Activated CD4-positive, alpha-beta T cell treated with anti-CD3 and anti-CD28 coated beads, Interleukin-2, amount 10 ng/mL, durations not matched to agents 7 days and 5 days (primary cell): ENCODE measurements at regions not wholly inside any gene's neighbourhood (a gene's known extent, or its start where the extent isn't known, plus 50 kb on each side); places are given as distances from the start of the nearest gene placed in this dataset.
"Not testable (repeated sequence)": the region's sequence is repeated elsewhere in the genome, so short reads cannot be mapped to it uniquely, and the experiment has no call there.

Experiments
- CTCF ChIA-PET: fragments of 350-600 bp; sonication (Branson Sonifier 250); formaldehyde crosslinking; loops from one replicate; lab custom pipeline; 2021; ENCODE audit warnings: antibody characterized with exemption; lab: Charles Lee
- POLR2A ChIA-PET: fragments of 350-600 bp; sonication (Branson Sonifier 250); formaldehyde crosslinking; loops from one replicate; lab custom pipeline; 2021; ENCODE audit warnings: antibody characterized with exemption; lab: Charles Lee
- DNase-seq: peaks from one replicate; pipeline ENCODE4 v3.0.0-alpha.2; 2020
- H3K27ac Mint-ChIP-seq: one replicate; pipeline ENCODE4 v1.8.0; 2021; ENCODE audit warnings: mild to moderate bottlenecking, moderate library complexity, mixed read lengths
- H3K27me3 Mint-ChIP-seq: one replicate; pipeline ENCODE4 v1.8.0; 2021; ENCODE audit warnings: mixed read lengths
- H3K36me3 Mint-ChIP-seq: one replicate; pipeline ENCODE4 v1.8.0; 2021; ENCODE audit warnings: low read depth, mixed read lengths
- H3K4me1 Mint-ChIP-seq: one replicate; pipeline ENCODE4 v1.8.0; 2021; ENCODE audit warnings: mixed read lengths
- H3K4me3 Mint-ChIP-seq: one replicate; pipeline ENCODE4 v1.8.0; 2021; ENCODE audit warnings: mild to moderate bottlenecking, moderate library complexity, mixed read lengths
- H3K9me3 Mint-ChIP-seq: one replicate; pipeline ENCODE4 v1.8.0; 2021; ENCODE audit warnings: mixed read lengths

DNA sequence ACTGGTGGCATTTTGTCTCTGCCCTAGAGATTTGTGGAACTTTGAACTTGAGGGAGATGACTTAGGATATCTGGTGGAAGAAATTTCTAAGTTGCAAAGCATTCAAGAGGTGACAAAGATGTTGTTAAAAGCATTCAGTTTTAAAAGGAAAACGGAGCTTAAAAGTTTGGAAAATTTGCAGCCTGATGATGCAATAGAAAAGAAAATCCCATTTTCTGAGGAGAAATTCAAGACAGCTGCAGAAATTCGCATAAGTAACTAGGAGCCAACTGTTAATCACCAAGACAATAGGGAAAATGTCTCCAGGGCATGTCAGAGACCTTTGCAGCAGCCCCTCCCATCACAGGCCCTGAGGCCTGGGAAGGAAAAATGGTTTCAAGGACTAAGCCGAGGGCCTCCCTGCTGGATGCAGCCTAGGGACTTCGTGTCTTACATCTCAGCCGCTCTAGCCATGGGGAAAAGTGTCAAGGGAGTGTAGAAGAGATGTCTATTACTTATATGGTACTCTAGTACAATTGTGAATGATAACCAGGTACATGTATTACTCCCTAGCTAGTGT, 663.0 kb upstream of the CBLB start:
- H3K27me3 Mint-ChIP-seq, POLR2A ChIA-PET, DNase-seq, H3K27ac Mint-ChIP-seq, H3K4me3 Mint-ChIP-seq, CTCF ChIA-PET: not testable (repeated sequence)
- H3K9me3 Mint-ChIP-seq, result peaks cover 26% of the 10 kb centered on the region
- H3K36me3 Mint-ChIP-seq, result peaks cover 17% of the 10 kb centered on the region
- H3K4me1 Mint-ChIP-seq, result peaks cover 18% of the 10 kb centered on the region

DNA sequence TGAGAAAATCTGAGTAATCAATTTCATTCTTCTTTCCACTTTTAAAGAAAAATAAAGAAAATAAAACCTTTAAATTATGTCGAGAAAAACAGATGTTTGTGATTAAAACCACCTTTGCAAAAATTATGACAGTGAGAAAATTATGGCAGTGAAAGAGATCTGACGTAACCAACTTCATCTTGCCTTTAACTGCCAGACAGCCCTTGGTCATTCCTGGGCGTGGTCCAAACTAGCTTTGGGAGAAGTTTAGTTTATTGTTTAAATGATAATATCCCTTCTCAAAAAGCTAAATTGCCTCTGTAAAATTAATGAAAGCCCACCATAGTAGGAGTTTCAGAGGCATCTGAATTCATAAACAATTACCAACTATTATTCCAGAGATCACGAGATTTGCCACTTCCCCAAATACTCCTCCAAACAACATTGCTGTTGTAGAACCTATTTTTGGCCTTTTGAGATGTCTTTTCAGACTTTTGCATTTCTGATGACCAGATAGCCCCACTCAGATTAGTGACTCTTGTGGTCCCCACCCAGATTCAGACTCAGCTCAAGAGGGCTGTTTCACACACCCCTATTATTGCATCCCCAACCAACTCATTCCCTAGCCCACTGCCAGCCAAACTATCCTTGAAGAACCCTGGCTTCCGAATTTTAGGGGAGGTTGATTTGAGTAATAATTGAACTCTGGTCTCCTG, 664.4 kb upstream of the CBLB start:
- Mint-ChIP-seq H3K36me3 (peaks cover 17% of the 10 kb centered on the region), H3K27me3 (no peaks in the 10 kb centered on the region), H3K4me3 (no peak overlapping the region), H3K27ac (peak overlapping the region; percentile 4), H3K4me1 (peaks cover 18% of the 10 kb centered on the region), H3K9me3 (peaks cover 27% of the 10 kb centered on the region)
- CTCF ChIA-PET, result interaction anchor here (1.1 kb wide), 1 partner anchor 14 kb away, joined by 3 read pairs; no protein-coding TSS in a partner anchor
- POLR2A ChIA-PET, result no interaction called here
- no peak for DNase-seq

GRCh38 chr3:106533788-106534160, 665.0 kb upstream of the CBLB start:
- peak overlapping the region; percentile 47 for H3K27ac Mint-ChIP-seq
- H3K4me1 Mint-ChIP-seq, result peaks cover 16% of the 10 kb centered on the region
- peaks cover 29% of the 10 kb centered on the region for H3K9me3 Mint-ChIP-seq
- ChIA-PET CTCF (interaction anchor here (1.1 kb wide), 1 partner anchor 14 kb away, joined by 3 read pairs; no protein-coding TSS in a partner anchor), POLR2A (no interaction called here)
- H3K4me3 Mint-ChIP-seq, result no peak overlapping the region
- DNase-seq, result no peak
- peaks cover 17% of the 10 kb centered on the region for H3K36me3 Mint-ChIP-seq
- no peaks in the 10 kb centered on the region for H3K27me3 Mint-ChIP-seq

DNA sequence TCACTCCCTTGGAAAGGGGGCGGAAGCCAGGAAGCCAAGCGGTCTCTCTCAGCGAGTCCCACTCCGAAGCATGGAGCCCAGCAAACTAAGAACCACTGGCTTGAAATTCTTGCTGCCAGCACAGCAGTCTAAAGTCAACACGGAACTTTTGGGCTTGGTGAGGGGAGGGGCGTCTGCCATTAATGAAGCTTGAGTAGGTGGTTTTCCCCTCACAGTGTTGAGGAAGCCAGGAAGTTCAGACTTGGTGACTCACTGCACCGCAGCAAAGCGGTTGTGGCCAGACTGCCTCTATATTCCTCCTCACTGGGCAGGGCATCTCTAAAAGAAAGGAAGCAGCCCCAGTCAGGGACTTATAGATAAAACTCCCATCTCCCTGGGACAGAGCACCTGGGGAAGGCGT, 665.4 kb upstream of the CBLB start:
- CTCF ChIA-PET, result interaction anchor here (1.1 kb wide), 1 partner anchor 13 kb away, joined by 3 read pairs; no protein-coding TSS in a partner anchor
- Mint-ChIP-seq H3K4me1 (peaks cover 16% of the 10 kb centered on the region), H3K27ac (no peak overlapping the region), H3K4me3 (no peak overlapping the region), H3K36me3 (peaks cover 17% of the 10 kb centered on the region), H3K27me3 (no peaks in the 10 kb centered on the region), H3K9me3 (peaks cover 29% of the 10 kb centered on the region)
- DNase-seq, result peak; percentile 38
- POLR2A ChIA-PET, result no interaction called here

DNA sequence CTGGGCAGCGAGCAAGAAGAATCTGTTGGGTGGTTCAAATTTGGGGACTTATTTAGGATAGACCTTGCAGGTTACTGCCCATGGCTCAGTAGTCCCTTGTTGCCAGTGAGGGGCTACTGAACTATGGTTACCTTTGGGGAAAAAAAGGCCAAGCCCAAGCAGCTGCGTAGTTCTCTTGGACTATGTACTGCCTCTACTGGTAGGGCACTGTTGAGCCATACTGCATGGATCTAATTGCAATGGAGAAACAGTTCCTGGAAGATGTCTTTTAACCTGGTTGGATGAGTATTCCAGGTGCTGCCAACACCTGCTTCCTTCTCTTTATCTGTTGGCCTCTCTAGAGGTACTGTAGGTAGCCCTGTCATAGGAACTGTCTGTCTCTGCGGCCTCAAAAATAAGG, 671.9 kb upstream of the CBLB start:
- no peaks in the 10 kb centered on the region for H3K27me3 Mint-ChIP-seq
- POLR2A ChIA-PET, result no interaction called here
- no peaks in the 10 kb centered on the region for H3K4me1 Mint-ChIP-seq
- no peaks in the 10 kb centered on the region for H3K36me3 Mint-ChIP-seq
- H3K27ac Mint-ChIP-seq, result no peak overlapping the region
- DNase-seq, result no peak
- CTCF ChIA-PET, result no interaction called here
- no peak overlapping the region for H3K4me3 Mint-ChIP-seq
- H3K9me3 Mint-ChIP-seq, result peaks cover 18% of the 10 kb centered on the region

- POLR2A ChIA-PET, result no interaction called here
- H3K27me3 Mint-ChIP-seq, result no peaks in the 10 kb centered on the region
- H3K4me3 Mint-ChIP-seq, result no peak overlapping the region
These were observed 673.4 kb upstream of the CBLB start for GRCh38 chr3:106542101-106542769.

GRCh38 chr3:106552351-106553043, 683.7 kb upstream of the CBLB start:
- CTCF ChIA-PET, result interaction anchor here (0.7 kb wide), 1 partner anchor 638 kb away, joined by 4 read pairs; no protein-coding TSS in a partner anchor
- Mint-ChIP-seq H3K27me3 (no peaks in the 10 kb centered on the region), H3K27ac (no peak overlapping the region), H3K36me3 (no peaks in the 10 kb centered on the region), H3K4me1 (no peaks in the 10 kb centered on the region), H3K9me3 (peaks cover 15% of the 10 kb centered on the region), H3K4me3 (no peak overlapping the region)
- DNase-seq, result no peak
- POLR2A ChIA-PET, result no interaction called here

More at GRCh38 chr3:106542101-106542769, 673.4 kb upstream of the CBLB start:
- no peaks in the 10 kb centered on the region for H3K4me1 Mint-ChIP-seq
- peaks cover 18% of the 10 kb centered on the region for H3K9me3 Mint-ChIP-seq
- CTCF ChIA-PET, result interaction anchor here (0.8 kb wide), 1 partner anchor 23 kb away, joined by 3 read pairs; no protein-coding TSS in a partner anchor
- no peak overlapping the region for H3K27ac Mint-ChIP-seq
- no peaks in the 10 kb centered on the region for H3K36me3 Mint-ChIP-seq
- no peak for DNase-seq

DNA sequence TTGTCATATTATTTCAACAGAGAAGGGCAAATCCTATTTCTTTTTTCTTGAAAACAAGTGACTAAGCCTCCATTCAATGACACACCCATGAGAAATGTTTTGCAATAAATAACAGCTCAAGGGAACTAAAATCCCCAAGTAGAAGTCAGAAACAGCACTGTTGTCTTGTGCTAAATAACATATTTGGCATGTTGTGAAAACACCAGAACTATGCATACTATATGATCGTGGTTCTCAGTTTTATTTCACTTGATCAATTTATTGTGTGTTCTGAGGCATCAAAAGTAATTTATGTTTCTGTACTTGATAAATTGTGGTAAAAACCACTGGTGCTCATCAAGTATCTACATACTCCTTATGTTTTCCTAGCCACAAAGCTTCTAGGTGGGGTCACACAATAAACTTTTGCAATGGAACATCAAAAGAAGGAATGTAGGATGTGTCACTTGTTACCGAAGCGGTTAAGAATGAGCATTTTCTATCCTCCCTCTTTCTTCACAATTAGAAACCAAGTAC, 691.7 kb upstream of the CBLB start:
- Mint-ChIP-seq H3K27me3 (no peaks in the 10 kb centered on the region), H3K4me3 (no peak overlapping the region), H3K36me3 (no peaks in the 10 kb centered on the region), H3K27ac (no peak overlapping the region), H3K4me1 (no peaks in the 10 kb centered on the region), H3K9me3 (peaks cover 10% of the 10 kb centered on the region)
- ChIA-PET POLR2A (no interaction called here), CTCF (no interaction called here)
- DNase-seq, result no peak

DNA sequence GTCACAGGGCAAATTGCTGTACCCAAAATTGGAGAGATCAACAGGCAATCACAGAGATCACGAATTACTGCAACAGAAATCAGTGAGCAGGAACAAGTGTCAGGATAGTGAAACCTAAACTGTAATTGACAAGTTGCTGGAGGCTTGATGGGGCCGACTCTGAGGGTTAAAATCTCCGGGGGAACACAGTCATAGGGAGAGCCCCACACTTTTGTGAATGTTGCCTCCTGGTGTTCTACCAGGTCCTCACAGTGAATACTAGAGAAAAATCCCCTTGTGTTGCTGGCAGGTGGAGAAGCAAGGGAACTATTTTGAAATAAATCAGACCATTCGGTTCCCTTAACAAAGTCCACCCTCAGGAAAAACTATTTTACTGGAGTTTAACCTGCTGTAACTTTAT, 697.5 kb upstream of the CBLB start:
- H3K4me3 Mint-ChIP-seq, result no peak overlapping the region
- no peak overlapping the region for H3K27ac Mint-ChIP-seq
- H3K36me3 Mint-ChIP-seq, result no peaks in the 10 kb centered on the region
- H3K4me1 Mint-ChIP-seq, result no peaks in the 10 kb centered on the region
- no peak for DNase-seq
- H3K9me3 Mint-ChIP-seq, result peaks cover 6% of the 10 kb centered on the region
- POLR2A ChIA-PET, result no interaction called here
- CTCF ChIA-PET, result no interaction called here
- H3K27me3 Mint-ChIP-seq, result no peaks in the 10 kb centered on the region

- no peaks in the 10 kb centered on the region for H3K27me3 Mint-ChIP-seq
- no peaks in the 10 kb centered on the region for H3K36me3 Mint-ChIP-seq
- POLR2A ChIA-PET, result no interaction called here
- DNase-seq, result no peak
- CTCF ChIA-PET, result no interaction called here
- H3K4me1 Mint-ChIP-seq, result no peaks in the 10 kb centered on the region
- no peak overlapping the region for H3K4me3 Mint-ChIP-seq
- no peaks in the 10 kb centered on the region for H3K9me3 Mint-ChIP-seq
- H3K27ac Mint-ChIP-seq, result no peak overlapping the region
These were observed 701.6 kb upstream of the CBLB start for GRCh38 chr3:106570426-106570825.

GRCh38 chr3:106573605-106574004, 704.8 kb upstream of the CBLB start:
- no peaks in the 10 kb centered on the region for H3K27me3 Mint-ChIP-seq
- ChIA-PET POLR2A (no interaction called here), CTCF (interaction anchor here (0.5 to 1.0 kb wide), 2 partner anchors 9 to 1131 kb away, joined by 3 read pairs; no protein-coding TSS in a partner anchor)
- H3K36me3 Mint-ChIP-seq, result no peaks in the 10 kb centered on the region
- H3K9me3 Mint-ChIP-seq, result no peaks in the 10 kb centered on the region
- no peak overlapping the region for H3K4me3 Mint-ChIP-seq
- H3K4me1 Mint-ChIP-seq, result no peaks in the 10 kb centered on the region
- no peak for DNase-seq
- H3K27ac Mint-ChIP-seq, result no peak overlapping the region

DNA sequence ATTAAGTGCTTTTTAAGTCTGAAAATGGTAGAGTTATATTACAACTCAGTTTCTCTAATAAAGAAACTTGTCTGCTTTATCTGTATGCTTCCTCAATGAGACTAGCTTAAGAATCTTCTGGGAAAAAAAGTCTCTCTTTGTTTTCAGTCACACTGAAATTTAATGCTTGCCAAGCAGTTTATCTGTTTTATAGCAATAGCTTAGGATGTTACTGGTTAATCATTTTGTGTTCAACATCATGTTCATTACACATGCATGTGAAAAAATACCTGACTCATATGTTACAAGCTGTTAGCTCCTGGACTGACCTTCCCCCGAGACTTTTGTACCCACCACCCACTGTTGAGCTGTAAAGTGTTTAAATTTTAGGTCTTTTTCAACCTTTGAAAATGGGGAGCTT, 706.2 kb upstream of the CBLB start:
- H3K27me3 Mint-ChIP-seq, result no peaks in the 10 kb centered on the region
- no peak for DNase-seq
- H3K27ac Mint-ChIP-seq, result no peak overlapping the region
- H3K9me3 Mint-ChIP-seq, result no peaks in the 10 kb centered on the region
- ChIA-PET POLR2A (no interaction called here), CTCF (interaction anchor here (1.1 to 2.2 kb wide), 2 partner anchors 19 to 27 kb away, joined by 4 to 5 read pairs; no protein-coding TSS in a partner anchor)
- no peaks in the 10 kb centered on the region for H3K36me3 Mint-ChIP-seq
- no peaks in the 10 kb centered on the region for H3K4me1 Mint-ChIP-seq
- no peak overlapping the region for H3K4me3 Mint-ChIP-seq
